GM10266 (cell line): ENCODE measurements at regions not wholly inside any gene's neighbourhood (a gene's known extent, or its start where the extent isn't known, plus 50 kb on each side); places are given as distances from the start of the nearest gene placed in this dataset.

Source experiments
- DNase-seq: peaks from one replicate; pipeline ENCODE4 v3.0.0; 2012; ENCODE audit errors: extremely low spot score
- CTCF ChIP-seq: IDR thresholded peaks from 2 replicates; pipeline ENCODE4 v1.5.1; 2012; ENCODE audit warnings: mild to moderate bottlenecking, low read depth; ENCODE audit not compliant: control insufficient read depth, insufficient read depth; ENCODE audit errors: missing control alignments

- TF ChIP-seq CTCF, result no peak
- no peak for DNase-seq
These were observed 81.9 kb upstream of the WLS start for GRCh38 chr1:68314151-68314780.

GRCh38 chr1:68313735-68314134 is 81.4 kb upstream of the WLS start:
- TF ChIP-seq CTCF, result no peak
- no peak for DNase-seq

- TF ChIP-seq CTCF, result no peak
- DNase-seq, result no peak
These were observed 75.7 kb upstream of the WLS start for GRCh38 chr1:68308034-68308433.

GRCh38 chr1:68307378-68307787 is 75.1 kb upstream of the WLS start:
- no peak for TF ChIP-seq CTCF
- no peak for DNase-seq

GRCh38 chr1:68301471-68302001 is 69.2 kb upstream of the WLS start:
- DNase-seq, result no peak
- TF ChIP-seq CTCF, result no peak

- no peak for TF ChIP-seq CTCF
- no peak for DNase-seq
These were observed 62.2 kb upstream of the WLS start for GRCh38 chr1:68294367-68295066.

- no peak for TF ChIP-seq CTCF
- DNase-seq, result no peak
These were observed 61.5 kb upstream of the WLS start for GRCh38 chr1:68293609-68294366.
